ENCODE measurements at regions not wholly inside any gene's neighbourhood (a gene's known extent, or its start where the extent isn't known, plus 50 kb on each side); places are given as distances from the start of the nearest gene placed in this dataset.

DNA sequence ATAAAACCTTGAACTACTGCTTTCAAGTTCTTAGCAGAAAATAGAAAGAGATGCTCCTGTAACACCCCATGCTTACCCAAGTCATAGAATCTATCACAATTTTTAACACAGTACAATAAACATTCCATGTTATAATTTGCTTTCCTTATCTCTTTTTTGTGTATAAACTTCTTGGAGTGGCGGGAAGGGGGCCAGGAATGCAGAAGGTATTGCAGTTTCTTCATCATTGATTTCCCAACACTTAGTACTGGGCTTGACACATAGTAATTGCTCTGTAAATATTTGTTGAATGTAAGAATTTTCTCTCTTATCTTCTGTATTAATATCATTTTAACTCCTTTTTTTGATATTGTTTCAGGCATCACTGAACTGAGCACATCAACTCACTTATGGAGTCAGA is 535.8 kb downstream of the KCTD12 start:
- TF ChIP-seq, protein P1, sequence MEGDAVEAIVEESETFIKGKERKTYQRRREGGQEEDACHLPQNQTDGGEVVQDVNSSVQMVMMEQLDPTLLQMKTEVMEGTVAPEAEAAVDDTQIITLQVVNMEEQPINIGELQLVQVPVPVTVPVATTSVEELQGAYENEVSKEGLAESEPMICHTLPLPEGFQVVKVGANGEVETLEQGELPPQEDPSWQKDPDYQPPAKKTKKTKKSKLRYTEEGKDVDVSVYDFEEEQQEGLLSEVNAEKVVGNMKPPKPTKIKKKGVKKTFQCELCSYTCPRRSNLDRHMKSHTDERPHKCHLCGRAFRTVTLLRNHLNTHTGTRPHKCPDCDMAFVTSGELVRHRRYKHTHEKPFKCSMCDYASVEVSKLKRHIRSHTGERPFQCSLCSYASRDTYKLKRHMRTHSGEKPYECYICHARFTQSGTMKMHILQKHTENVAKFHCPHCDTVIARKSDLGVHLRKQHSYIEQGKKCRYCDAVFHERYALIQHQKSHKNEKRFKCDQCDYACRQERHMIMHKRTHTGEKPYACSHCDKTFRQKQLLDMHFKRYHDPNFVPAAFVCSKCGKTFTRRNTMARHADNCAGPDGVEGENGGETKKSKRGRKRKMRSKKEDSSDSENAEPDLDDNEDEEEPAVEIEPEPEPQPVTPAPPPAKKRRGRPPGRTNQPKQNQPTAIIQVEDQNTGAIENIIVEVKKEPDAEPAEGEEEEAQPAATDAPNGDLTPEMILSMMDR (IDR thresholded peaks at IDR 0.05; ENCODE audit: borderline replicate concordance, extremely low read depth, insufficient read depth) = no peak
- no peak for DNase-seq
- no peak overlapping the region for H3K4me3 ChIP-seq (ENCODE audit: low read length in 3 of 3)

DNA sequence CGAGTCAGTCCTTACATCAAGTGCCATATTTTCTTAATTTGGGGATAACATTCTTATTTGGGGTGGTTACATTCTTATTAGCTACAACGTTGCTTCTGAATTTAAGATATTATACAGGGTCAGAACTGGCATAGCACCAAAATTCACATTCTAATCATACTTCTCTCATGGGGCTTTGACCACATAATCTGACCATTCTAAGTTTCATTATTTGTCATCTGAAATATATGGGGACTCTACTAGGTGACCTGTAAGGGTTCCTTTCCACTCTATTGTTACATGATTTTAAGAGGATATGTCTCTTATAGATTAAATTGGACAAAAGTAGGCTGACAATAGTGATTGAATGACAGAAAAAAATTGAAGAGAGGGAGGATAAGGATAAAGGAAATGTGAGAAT is 536.5 kb downstream of the KCTD12 start:
- no peaks in the 10 kb centered on the region for H3K36me3 ChIP-seq (ENCODE audit: control insufficient read depth in 2 of 3, insufficient read depth in 3 of 3, low read length in 3 of 3)
- intact Hi-C loops (cut with DNase I) = no loop called here
- H3K27ac ChIP-seq (ENCODE audit: low read depth in 2 of 2, low read length in 2 of 2) = no peak overlapping the region
- FAIRE-seq (no peak), DNase-seq (no peak)
- H3K4me1 ChIP-seq (ENCODE audit: control insufficient read depth in 2 of 3, insufficient read depth in 2 of 3, low read depth in 1 of 3, low read length in 3 of 3) = no peaks in the 10 kb centered on the region
- no peaks in the 10 kb centered on the region for H3K9me3 ChIP-seq (ENCODE audit: control insufficient read depth in 2 of 3, insufficient read depth in 1 of 3, low read length in 3 of 3)
- no peak overlapping the region for H3K9ac ChIP-seq (ENCODE audit: low read length in 3 of 3)
- TF ChIP-seq, protein P1 (IDR thresholded peaks at IDR 0.05; ENCODE audit: borderline replicate concordance, extremely low read depth, insufficient read depth) = no peak
- H3K4me3 ChIP-seq (ENCODE audit: low read length in 3 of 3) = no peak overlapping the region
- H3K27me3 ChIP-seq (ENCODE audit: control insufficient read depth, insufficient read depth, low read length) = no peaks in the 10 kb centered on the region

More for the DNA sequence above, 535.8 kb downstream of the KCTD12 start:
- FAIRE-seq = no peak
- H3K27me3 ChIP-seq (ENCODE audit: control insufficient read depth, insufficient read depth, low read length) = no peaks in the 10 kb centered on the region
- H3K9me3 ChIP-seq (ENCODE audit: control insufficient read depth in 2 of 3, insufficient read depth in 1 of 3, low read length in 3 of 3) = no peaks in the 10 kb centered on the region
- intact Hi-C loops (cut with DNase I) = no loop called here
- H3K9ac ChIP-seq (ENCODE audit: low read length in 3 of 3) = no peak overlapping the region
- H3K27ac ChIP-seq (ENCODE audit: low read depth in 2 of 2, low read length in 2 of 2) = no peak overlapping the region
- no peaks in the 10 kb centered on the region for H3K36me3 ChIP-seq (ENCODE audit: control insufficient read depth in 2 of 3, insufficient read depth in 3 of 3, low read length in 3 of 3)
- no peaks in the 10 kb centered on the region for H3K4me1 ChIP-seq (ENCODE audit: control insufficient read depth in 2 of 3, insufficient read depth in 2 of 3, low read depth in 1 of 3, low read length in 3 of 3)

DNA sequence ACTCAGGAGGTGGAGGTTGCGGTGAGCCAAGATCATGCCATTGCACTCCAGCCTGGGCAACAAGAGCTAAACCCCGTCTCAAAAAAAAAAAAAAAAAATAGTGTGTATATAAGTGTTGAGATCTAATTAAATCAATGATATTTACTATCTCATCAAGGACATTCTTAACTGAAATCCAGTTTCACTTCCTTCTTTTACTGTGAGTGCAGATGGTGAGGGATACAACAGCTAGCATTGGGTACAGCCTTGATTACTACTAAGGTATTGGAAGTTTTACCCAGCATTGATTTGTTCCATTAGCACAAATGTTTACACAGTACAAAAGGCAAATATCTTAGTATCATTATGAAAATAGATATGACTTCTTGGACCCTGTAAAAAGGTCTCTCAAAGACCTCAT is 546.6 kb downstream of the KCTD12 start:
- H3K4me3 ChIP-seq (ENCODE audit: low read length in 3 of 3) = no peak overlapping the region
- TF ChIP-seq, protein P1 (IDR thresholded peaks at IDR 0.05; ENCODE audit: borderline replicate concordance, extremely low read depth, insufficient read depth) = no peak
- no peaks in the 10 kb centered on the region for H3K27me3 ChIP-seq (ENCODE audit: control insufficient read depth, insufficient read depth, low read length)
- no peaks in the 10 kb centered on the region for H3K9me3 ChIP-seq (ENCODE audit: control insufficient read depth in 2 of 3, insufficient read depth in 1 of 3, low read length in 3 of 3)
- H3K4me1 ChIP-seq (ENCODE audit: control insufficient read depth in 2 of 3, insufficient read depth in 2 of 3, low read depth in 1 of 3, low read length in 3 of 3) = no peaks in the 10 kb centered on the region
- H3K36me3 ChIP-seq (ENCODE audit: control insufficient read depth in 2 of 3, insufficient read depth in 3 of 3, low read length in 3 of 3) = no peaks in the 10 kb centered on the region
- H3K27ac ChIP-seq (ENCODE audit: low read depth in 2 of 2, low read length in 2 of 2) = no peak overlapping the region
- intact Hi-C loops (cut with DNase I) = no loop called here
- DNase-seq (no peak), FAIRE-seq (no peak)
- H3K9ac ChIP-seq (ENCODE audit: low read length in 3 of 3) = no peak overlapping the region

DNA sequence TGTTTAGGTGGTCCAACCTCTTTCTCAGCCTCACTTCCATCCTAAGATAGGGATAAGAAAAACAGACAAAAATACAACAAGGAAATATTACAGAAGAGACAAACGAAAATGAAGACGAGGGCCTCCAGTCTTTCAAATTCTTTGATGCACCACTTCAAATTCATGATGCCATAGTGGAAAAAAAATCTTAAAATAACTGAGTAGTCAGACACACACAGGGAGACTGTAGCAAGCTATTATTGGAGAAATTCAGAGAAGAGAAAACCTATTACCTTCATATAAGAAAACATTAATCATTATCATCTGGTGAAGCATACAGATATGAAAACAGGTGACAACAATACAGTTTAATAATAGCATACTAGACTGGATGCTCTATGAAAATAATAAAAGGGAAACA is 548.2 kb downstream of the KCTD12 start:
- Histone ChIP-seq H3K9me3 (ENCODE audit: control insufficient read depth in 2 of 3, insufficient read depth in 1 of 3, low read length in 3 of 3) (no peaks in the 10 kb centered on the region), H3K27me3 (ENCODE audit: control insufficient read depth, insufficient read depth, low read length) (no peaks in the 10 kb centered on the region), H3K27ac (ENCODE audit: low read depth in 2 of 2, low read length in 2 of 2) (no peak overlapping the region), H3K36me3 (ENCODE audit: control insufficient read depth in 2 of 3, insufficient read depth in 3 of 3, low read length in 3 of 3) (no peaks in the 10 kb centered on the region), H3K9ac (ENCODE audit: low read length in 3 of 3) (no peak overlapping the region), H3K4me1 (ENCODE audit: control insufficient read depth in 2 of 3, insufficient read depth in 2 of 3, low read depth in 1 of 3, low read length in 3 of 3) (no peaks in the 10 kb centered on the region), H3K4me3 (ENCODE audit: low read length in 3 of 3) (no peak overlapping the region)
- intact Hi-C loops (cut with DNase I) = no loop called here
- TF ChIP-seq, protein P1 (IDR thresholded peaks at IDR 0.05; ENCODE audit: borderline replicate concordance, extremely low read depth, insufficient read depth) = no peak
- FAIRE-seq (no peak), DNase-seq (no peak)

Data from kidney (tissue), 13 donors.